ENCODE measurements at regions not wholly inside any gene's neighbourhood (a gene's known extent, or its start where the extent isn't known, plus 50 kb on each side); places are given as distances from the start of the nearest gene placed in this dataset.
"Not testable (repeated sequence)": the region's sequence is repeated elsewhere in the genome, so short reads cannot be mapped to it uniquely, and the experiment has no call there.

GRCh38 chr2:14506955-14507354 lies 125.6 kb upstream of the LRATD1 start:
- not testable (repeated sequence) for TF ChIP-seq CTCF, POLR2A (IDR thresholded peaks at IDR 0.05)

All from Peyer's patch (tissue), 4 donors.